ENCODE measurements at regions not wholly inside any gene's neighbourhood (a gene's known extent, or its start where the extent isn't known, plus 50 kb on each side); places are given as distances from the start of the nearest gene placed in this dataset.
"Not testable (repeated sequence)": the region's sequence is repeated elsewhere in the genome, so short reads cannot be mapped to it uniquely, and the experiment has no call there.

DNA sequence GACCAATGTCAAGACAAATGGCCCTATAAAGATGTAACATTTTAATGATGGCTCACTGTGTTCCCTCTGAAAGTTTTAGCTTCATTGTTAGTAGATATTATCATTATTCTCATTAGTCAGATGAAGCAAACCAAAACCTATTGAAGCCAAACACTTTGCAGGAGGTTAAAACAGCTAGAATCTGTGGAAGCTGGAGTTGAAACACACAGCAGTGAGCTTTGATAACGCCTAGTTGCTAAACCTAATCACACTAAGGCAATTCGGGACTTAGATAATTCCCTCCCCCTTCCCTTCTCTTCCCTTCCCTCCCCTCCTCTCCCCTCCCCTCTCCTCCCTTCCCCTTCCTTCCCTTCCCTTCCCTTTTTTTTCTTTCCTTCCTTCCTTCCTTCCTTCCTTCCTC, 165.7 kb downstream of the TRIB2 start:
- no peak for DNase-seq

- DNase-seq: no peak
These were observed 167.2 kb downstream of the TRIB2 start for GRCh38 chr2:12883906-12884305.

GRCh38 chr2:12884713-12885282, 168.1 kb downstream of the TRIB2 start:
- no peak for DNase-seq

- DNase-seq: no peak
These were observed 173.3 kb downstream of the TRIB2 start for GRCh38 chr2:12890066-12890465.

GRCh38 chr2:12890481-12890991, 173.8 kb downstream of the TRIB2 start:
- no peak for DNase-seq

DNA sequence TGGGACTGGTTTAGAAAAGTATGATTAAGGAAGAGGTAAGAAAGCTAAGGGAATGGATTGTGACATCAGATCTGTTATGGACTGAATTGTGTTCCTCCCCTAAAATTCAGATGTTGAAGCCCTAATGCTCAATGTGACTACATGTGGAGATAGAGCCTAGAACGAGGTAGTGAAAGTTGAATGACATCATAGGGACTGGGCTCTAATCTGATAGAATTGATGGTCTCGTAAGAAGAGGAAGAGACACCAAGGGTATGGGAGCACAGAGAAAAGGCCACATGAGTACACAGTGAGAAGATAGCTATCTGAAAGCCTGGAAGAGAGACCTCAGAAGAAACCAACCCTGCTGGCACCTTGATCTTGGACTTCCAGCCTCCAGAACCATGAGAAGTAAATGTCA, 178.3 kb downstream of the TRIB2 start:
- DNase-seq: no peak

- DNase-seq: no peak
These were observed 179.7 kb downstream of the TRIB2 start for GRCh38 chr2:12896318-12896982.

DNA sequence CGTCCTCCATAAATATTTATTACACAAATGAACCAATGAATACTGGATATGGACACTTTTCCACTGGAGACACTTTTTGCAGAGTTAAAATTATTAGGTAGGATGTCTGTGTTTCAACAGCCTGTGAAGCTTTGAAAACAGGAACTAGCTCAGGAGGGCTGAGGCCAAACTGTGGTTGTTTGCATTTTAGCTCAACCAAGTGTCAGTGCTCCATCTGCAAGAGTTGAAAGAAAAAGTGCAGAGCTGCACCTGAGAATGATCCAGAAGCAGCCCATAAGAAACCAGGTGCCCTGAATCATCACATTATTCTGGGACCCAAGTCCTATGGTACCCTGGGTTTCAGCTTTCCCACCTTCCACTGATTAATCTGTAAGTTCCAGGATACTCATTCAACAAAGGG, 180.4 kb downstream of the TRIB2 start:
- no peak for DNase-seq

GRCh38 chr2:12903272-12903671, 186.5 kb downstream of the TRIB2 start:
- no peak for DNase-seq

DNA sequence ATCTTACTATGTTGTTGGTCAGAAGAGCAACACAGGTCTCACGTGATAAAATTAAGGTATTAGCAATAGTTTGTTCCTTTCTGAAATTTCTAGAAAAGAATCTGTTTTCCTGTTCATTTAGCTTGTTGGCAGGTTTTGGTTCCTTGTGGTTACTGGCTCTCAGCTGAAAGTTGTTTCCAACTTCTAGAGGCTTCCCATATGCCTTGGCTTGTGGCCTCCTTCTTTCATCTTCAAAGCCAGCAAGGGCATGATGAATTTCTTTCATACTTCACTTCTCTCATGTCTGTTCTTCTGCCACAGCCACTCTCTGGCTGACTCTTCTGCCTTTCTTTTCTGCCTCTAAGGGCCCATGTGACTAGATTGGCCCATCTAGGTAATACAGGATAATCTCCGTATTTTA, 193.7 kb downstream of the TRIB2 start:
- DNase-seq: no peak

DNA sequence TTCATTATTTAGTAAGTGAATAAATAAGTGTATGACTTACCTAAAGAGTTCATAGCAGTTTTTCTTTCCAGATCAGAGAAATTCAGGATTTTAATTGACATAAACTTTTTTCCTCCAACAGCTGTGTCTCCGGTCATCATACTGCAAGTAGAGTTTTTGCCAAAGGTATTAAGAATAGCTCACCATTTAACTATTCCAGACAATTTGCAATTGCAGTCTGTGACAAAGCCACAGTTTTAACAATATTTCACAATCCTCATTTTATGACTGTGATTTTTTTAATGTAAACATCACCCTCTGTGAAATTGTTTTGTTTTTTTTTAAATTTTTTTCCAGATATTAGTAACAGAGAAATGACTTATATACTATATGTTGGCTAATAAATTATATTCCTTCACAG, 199.1 kb downstream of the TRIB2 start:
- DNase-seq: no peak

DNA sequence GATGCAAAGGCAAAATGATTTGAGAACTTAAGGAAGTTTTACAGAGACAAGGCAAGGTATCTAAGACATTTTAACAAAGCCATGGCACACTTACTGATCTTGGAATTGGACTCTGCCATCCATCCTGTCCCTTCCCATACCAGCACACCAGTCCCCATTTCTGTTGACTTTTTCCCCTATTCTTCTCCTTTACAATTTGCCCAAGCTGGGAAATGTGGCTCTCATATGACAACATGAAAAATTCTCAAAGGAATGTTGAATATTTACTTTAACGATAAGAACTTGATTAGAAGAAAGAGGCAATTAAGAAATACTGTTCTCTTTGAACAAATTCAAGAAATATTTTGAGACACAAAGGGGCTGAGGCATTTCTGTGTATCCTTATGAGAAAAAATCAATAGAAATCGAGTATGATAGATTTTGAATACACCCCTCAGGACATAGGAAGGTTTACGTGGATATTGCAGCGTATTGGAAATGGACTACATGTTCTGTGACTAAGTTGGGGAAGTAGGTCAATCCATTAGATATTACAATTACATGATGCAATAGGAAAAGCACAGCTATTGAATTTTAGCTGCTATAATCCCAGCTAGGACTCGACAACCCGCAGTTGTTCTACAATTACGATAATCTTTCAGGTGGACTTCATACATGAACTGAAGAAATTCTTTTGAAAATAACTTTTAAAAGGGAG, 201.6 kb downstream of the TRIB2 start:
- DNase-seq: no peak

- DNase-seq: no peak
These were observed 202.2 kb downstream of the TRIB2 start for GRCh38 chr2:12918835-12919445.

- no peak for DNase-seq
These were observed 204.6 kb downstream of the TRIB2 start for GRCh38 chr2:12921321-12921720.

DNA sequence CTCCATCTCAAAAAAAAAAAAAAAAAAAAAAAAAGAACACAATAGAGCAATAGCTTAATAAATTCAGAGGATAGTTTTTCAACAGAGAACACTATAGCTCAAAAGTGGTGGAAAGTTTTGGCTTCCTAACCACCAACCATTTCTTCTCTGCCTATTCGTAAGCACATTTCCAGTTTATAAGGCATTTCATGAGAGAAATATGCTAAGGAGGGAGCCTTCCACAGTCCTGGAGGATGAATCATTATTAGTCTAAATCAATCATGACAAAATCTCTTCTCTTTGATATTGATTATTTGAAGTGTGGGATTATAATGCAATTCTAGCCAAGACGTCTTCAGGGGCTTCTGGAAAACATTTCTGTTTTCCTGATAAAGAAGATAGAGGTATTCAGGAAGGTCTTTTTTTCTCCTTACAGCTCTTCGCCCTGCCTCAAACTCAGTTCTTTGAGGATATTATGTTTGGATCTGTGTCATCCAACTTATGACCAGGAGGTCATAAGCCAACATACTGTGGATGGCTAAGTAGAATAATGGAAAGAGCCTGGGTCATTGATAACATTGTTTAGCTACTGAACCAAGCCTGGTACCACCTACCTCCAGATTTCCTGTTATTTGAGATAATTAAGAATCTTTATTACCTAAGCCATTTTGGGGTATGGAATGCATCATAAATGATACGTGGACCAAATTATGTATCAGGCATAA, 207.3 kb downstream of the TRIB2 start:
- no peak for DNase-seq

GRCh38 chr2:12926641-12927040, 209.9 kb downstream of the TRIB2 start:
- not testable (repeated sequence) for DNase-seq

- no peak for DNase-seq
These were observed 211.6 kb downstream of the TRIB2 start for GRCh38 chr2:12928197-12928774.

GRCh38 chr2:12928775-12929401, 212.2 kb downstream of the TRIB2 start:
- no peak for DNase-seq

DNA sequence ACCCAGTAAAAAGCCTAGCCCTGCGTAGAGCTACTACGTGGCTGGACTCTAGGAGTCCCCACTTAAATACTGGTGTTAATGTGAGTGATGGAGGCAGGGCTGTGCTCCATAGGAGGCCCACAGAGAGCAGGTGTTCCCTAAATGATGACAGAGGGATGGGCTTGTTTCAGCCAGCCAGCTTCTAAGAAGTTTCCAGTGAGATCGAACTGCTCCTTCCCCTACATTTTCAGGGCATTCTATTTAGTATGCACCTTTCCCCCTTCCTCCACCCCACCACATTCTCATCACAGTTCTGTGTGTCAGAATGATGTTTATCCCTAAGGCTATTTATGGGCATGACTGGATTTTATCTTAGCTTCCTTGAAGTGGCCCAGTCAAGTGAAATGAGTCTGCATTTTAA, 213.0 kb downstream of the TRIB2 start:
- DNase-seq: no peak

GRCh38 chr2:12930391-12930790, 213.7 kb downstream of the TRIB2 start:
- DNase-seq: no peak

DNA sequence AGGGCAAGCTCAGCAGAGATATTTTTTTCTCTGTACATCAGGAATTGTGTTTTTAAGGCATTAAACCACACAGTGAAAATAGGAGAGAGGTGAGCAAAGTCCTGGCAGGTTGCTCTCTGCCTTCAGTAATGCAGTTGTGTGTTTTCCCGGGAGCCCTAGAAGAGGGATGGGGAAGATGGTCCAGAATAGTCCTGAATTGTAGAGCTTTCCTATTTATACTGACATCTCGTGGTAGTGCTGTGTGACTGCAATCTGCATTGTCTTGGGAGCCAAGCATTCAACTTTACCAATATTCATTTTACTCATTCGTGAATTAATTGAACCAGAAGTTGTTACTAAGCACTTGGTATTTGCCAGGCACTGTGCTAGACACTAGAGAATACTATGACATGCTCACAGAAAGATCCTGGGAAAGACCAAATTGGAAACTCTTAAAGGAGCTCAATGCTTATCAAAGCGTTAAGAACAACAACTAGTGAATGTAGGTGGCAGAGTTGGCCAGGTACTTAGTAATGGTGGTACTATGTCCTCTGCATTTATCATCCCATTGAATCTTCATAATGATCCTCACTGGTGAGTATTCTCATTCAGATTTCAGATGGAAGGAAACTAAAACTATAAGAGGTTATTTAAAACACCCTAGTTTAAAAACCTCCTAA, 214.6 kb downstream of the TRIB2 start:
- DNase-seq: no peak

DNA sequence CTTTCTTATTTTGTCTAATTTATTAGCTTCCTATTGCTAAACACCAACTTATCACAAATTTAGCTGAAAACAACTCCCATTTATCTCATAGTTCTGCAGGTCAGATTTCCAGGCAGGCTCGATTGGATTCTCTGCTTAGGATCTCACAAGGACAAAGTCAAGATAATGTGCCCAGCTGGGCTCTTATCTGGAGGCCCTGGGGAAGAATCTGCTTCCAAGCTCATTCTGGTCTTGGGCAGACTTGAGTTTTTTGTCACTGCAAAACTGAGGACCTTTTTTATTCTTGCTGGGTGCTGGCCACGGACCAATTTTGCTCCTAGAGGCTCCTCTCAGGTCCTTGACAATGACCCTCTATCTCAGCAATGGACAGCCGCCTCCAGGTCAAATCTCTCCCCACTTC, 215.5 kb downstream of the TRIB2 start:
- no peak for DNase-seq
